Activated CD4-positive, alpha-beta memory T cell treated with anti-CD3 and anti-CD28 coated beads, Interleukin-2, amount 10 ng/mL, durations not matched to agents 7 days and 5 days (primary cell): ENCODE measurements at regions not wholly inside any gene's neighbourhood (a gene's known extent, or its start where the extent isn't known, plus 50 kb on each side); places are given as distances from the start of the nearest gene placed in this dataset.

Experiments used
- CTCF ChIA-PET: fragments of 350-600 bp; sonication (Branson Sonifier 250); formaldehyde crosslinking; loops from one replicate; lab custom pipeline; 2021; ENCODE audit warnings: antibody characterized with exemption, inconsistent platforms; lab: Charles Lee
- POLR2A ChIA-PET: fragments of 350-600 bp; sonication (Branson Sonifier 250); formaldehyde crosslinking; loops from one replicate; lab custom pipeline; 2021; ENCODE audit warnings: antibody characterized with exemption; lab: Charles Lee
- DNase-seq: peaks from one replicate; pipeline ENCODE4 v3.0.0-alpha.2; 2020
- H3K27ac Mint-ChIP-seq: one replicate; pipeline ENCODE4 v1.8.0; 2021; ENCODE audit warnings: mild to moderate bottlenecking, mixed read lengths
- H3K27me3 Mint-ChIP-seq: one replicate; pipeline ENCODE4 v1.8.0; 2021; ENCODE audit warnings: mixed read lengths
- H3K36me3 Mint-ChIP-seq: one replicate; pipeline ENCODE4 v1.8.0; 2021; ENCODE audit warnings: low read depth, mixed read lengths
- H3K4me1 Mint-ChIP-seq: one replicate; pipeline ENCODE4 v1.8.0; 2021; ENCODE audit warnings: mixed read lengths
- H3K4me3 Mint-ChIP-seq: one replicate; pipeline ENCODE4 v1.8.0; 2021; ENCODE audit warnings: mild to moderate bottlenecking, mixed read lengths
- H3K9me3 Mint-ChIP-seq: one replicate; pipeline ENCODE4 v1.8.0; 2021; ENCODE audit warnings: mixed read lengths

- ChIA-PET CTCF (no interaction called here), POLR2A (no interaction called here)
- H3K4me3 Mint-ChIP-seq = no peak overlapping the region
- no peaks in the 10 kb centered on the region for H3K9me3 Mint-ChIP-seq
- no peak for DNase-seq
- no peaks in the 10 kb centered on the region for H3K27me3 Mint-ChIP-seq
- no peak overlapping the region for H3K27ac Mint-ChIP-seq
- no peaks in the 10 kb centered on the region for H3K4me1 Mint-ChIP-seq
- no peaks in the 10 kb centered on the region for H3K36me3 Mint-ChIP-seq
These were observed 909.2 kb upstream of the LRRN3 start for GRCh38 chr7:110181768-110182167.

- no peak overlapping the region for H3K4me3 Mint-ChIP-seq
- no peaks in the 10 kb centered on the region for H3K4me1 Mint-ChIP-seq
- no peaks in the 10 kb centered on the region for H3K36me3 Mint-ChIP-seq
- H3K9me3 Mint-ChIP-seq = no peaks in the 10 kb centered on the region
- CTCF ChIA-PET = no interaction called here
- H3K27me3 Mint-ChIP-seq = no peaks in the 10 kb centered on the region
- H3K27ac Mint-ChIP-seq = no peak overlapping the region
- POLR2A ChIA-PET = no interaction called here
- DNase-seq = no peak
These were observed 904.6 kb upstream of the LRRN3 start for GRCh38 chr7:110186334-110186733.

- DNase-seq = no peak
- no peaks in the 10 kb centered on the region for H3K27me3 Mint-ChIP-seq
- no peaks in the 10 kb centered on the region for H3K36me3 Mint-ChIP-seq
- no peak overlapping the region for H3K27ac Mint-ChIP-seq
- H3K4me1 Mint-ChIP-seq = no peaks in the 10 kb centered on the region
- ChIA-PET CTCF (no interaction called here), POLR2A (no interaction called here)
- no peak overlapping the region for H3K4me3 Mint-ChIP-seq
- H3K9me3 Mint-ChIP-seq = peaks cover 1% of the 10 kb centered on the region
These were observed 902.9 kb upstream of the LRRN3 start for GRCh38 chr7:110187877-110188554.

- H3K27me3 Mint-ChIP-seq = no peaks in the 10 kb centered on the region
- no peaks in the 10 kb centered on the region for H3K36me3 Mint-ChIP-seq
- H3K9me3 Mint-ChIP-seq = no peaks in the 10 kb centered on the region
- no peak overlapping the region for H3K27ac Mint-ChIP-seq
- CTCF ChIA-PET = no interaction called here
- H3K4me1 Mint-ChIP-seq = no peaks in the 10 kb centered on the region
- H3K4me3 Mint-ChIP-seq = no peak overlapping the region
- DNase-seq = no peak
- POLR2A ChIA-PET = no interaction called here
These were observed 886.4 kb upstream of the LRRN3 start for GRCh38 chr7:110204527-110204926.

GRCh38 chr7:110205899-110206298, 885.0 kb upstream of the LRRN3 start:
- H3K4me1 Mint-ChIP-seq = no peaks in the 10 kb centered on the region
- no peaks in the 10 kb centered on the region for H3K36me3 Mint-ChIP-seq
- H3K9me3 Mint-ChIP-seq = no peaks in the 10 kb centered on the region
- POLR2A ChIA-PET = no interaction called here
- no peak for DNase-seq
- CTCF ChIA-PET = no interaction called here
- no peak overlapping the region for H3K4me3 Mint-ChIP-seq
- H3K27ac Mint-ChIP-seq = no peak overlapping the region
- H3K27me3 Mint-ChIP-seq = no peaks in the 10 kb centered on the region

GRCh38 chr7:110209884-110210283, 881.0 kb upstream of the LRRN3 start:
- H3K4me3 Mint-ChIP-seq = no peak overlapping the region
- no peaks in the 10 kb centered on the region for H3K36me3 Mint-ChIP-seq
- peaks cover 4% of the 10 kb centered on the region for H3K9me3 Mint-ChIP-seq
- no peak for DNase-seq
- no peak overlapping the region for H3K27ac Mint-ChIP-seq
- no peaks in the 10 kb centered on the region for H3K4me1 Mint-ChIP-seq
- no peaks in the 10 kb centered on the region for H3K27me3 Mint-ChIP-seq
- CTCF ChIA-PET = no interaction called here
- POLR2A ChIA-PET = no interaction called here

- Mint-ChIP-seq H3K27ac (no peak overlapping the region), H3K36me3 (no peaks in the 10 kb centered on the region), H3K4me3 (no peak overlapping the region), H3K27me3 (no peaks in the 10 kb centered on the region), H3K9me3 (peaks cover 4% of the 10 kb centered on the region), H3K4me1 (no peaks in the 10 kb centered on the region)
- CTCF ChIA-PET = no interaction called here
- DNase-seq = no peak
- POLR2A ChIA-PET = no interaction called here
These were observed 879.9 kb upstream of the LRRN3 start for GRCh38 chr7:110210941-110211608.

GRCh38 chr7:110224643-110225042, 866.3 kb upstream of the LRRN3 start:
- Mint-ChIP-seq H3K4me3 (no peak overlapping the region), H3K9me3 (no peaks in the 10 kb centered on the region), H3K36me3 (no peaks in the 10 kb centered on the region), H3K27ac (no peak overlapping the region), H3K27me3 (no peaks in the 10 kb centered on the region), H3K4me1 (no peaks in the 10 kb centered on the region)
- ChIA-PET POLR2A (no interaction called here), CTCF (no interaction called here)
- no peak for DNase-seq

- no peaks in the 10 kb centered on the region for H3K27me3 Mint-ChIP-seq
- POLR2A ChIA-PET = no interaction called here
- DNase-seq = no peak
- H3K4me3 Mint-ChIP-seq = no peak overlapping the region
- H3K27ac Mint-ChIP-seq = no peak overlapping the region
- no peaks in the 10 kb centered on the region for H3K9me3 Mint-ChIP-seq
- no peaks in the 10 kb centered on the region for H3K36me3 Mint-ChIP-seq
- CTCF ChIA-PET = no interaction called here
- H3K4me1 Mint-ChIP-seq = no peaks in the 10 kb centered on the region
These were observed 844.8 kb upstream of the LRRN3 start for GRCh38 chr7:110246118-110246517.

GRCh38 chr7:110253093-110253492, 837.8 kb upstream of the LRRN3 start:
- H3K36me3 Mint-ChIP-seq = no peaks in the 10 kb centered on the region
- no peaks in the 10 kb centered on the region for H3K9me3 Mint-ChIP-seq
- DNase-seq = no peak
- no peaks in the 10 kb centered on the region for H3K27me3 Mint-ChIP-seq
- no peak overlapping the region for H3K4me3 Mint-ChIP-seq
- H3K4me1 Mint-ChIP-seq = no peaks in the 10 kb centered on the region
- ChIA-PET POLR2A (no interaction called here), CTCF (no interaction called here)
- no peak overlapping the region for H3K27ac Mint-ChIP-seq

GRCh38 chr7:110257673-110258072, 833.3 kb upstream of the LRRN3 start:
- Mint-ChIP-seq H3K9me3 (no peaks in the 10 kb centered on the region), H3K4me1 (no peaks in the 10 kb centered on the region), H3K27ac (no peak overlapping the region), H3K36me3 (no peaks in the 10 kb centered on the region), H3K4me3 (no peak overlapping the region), H3K27me3 (no peaks in the 10 kb centered on the region)
- POLR2A ChIA-PET = no interaction called here
- CTCF ChIA-PET = no interaction called here
- no peak for DNase-seq

GRCh38 chr7:110262251-110262650, 828.7 kb upstream of the LRRN3 start:
- no peak for DNase-seq
- H3K27ac Mint-ChIP-seq = no peak overlapping the region
- ChIA-PET POLR2A (no interaction called here), CTCF (no interaction called here)
- no peaks in the 10 kb centered on the region for H3K27me3 Mint-ChIP-seq
- H3K9me3 Mint-ChIP-seq = peaks cover 3% of the 10 kb centered on the region
- H3K4me3 Mint-ChIP-seq = no peak overlapping the region
- no peaks in the 10 kb centered on the region for H3K4me1 Mint-ChIP-seq
- H3K36me3 Mint-ChIP-seq = no peaks in the 10 kb centered on the region

GRCh38 chr7:110264288-110264687, 826.6 kb upstream of the LRRN3 start:
- POLR2A ChIA-PET = no interaction called here
- CTCF ChIA-PET = no interaction called here
- Mint-ChIP-seq H3K27me3 (no peaks in the 10 kb centered on the region), H3K36me3 (no peaks in the 10 kb centered on the region), H3K27ac (no peak overlapping the region), H3K4me1 (no peaks in the 10 kb centered on the region), H3K9me3 (peaks cover 7% of the 10 kb centered on the region), H3K4me3 (no peak overlapping the region)
- no peak for DNase-seq

GRCh38 chr7:110281362-110281761, 809.6 kb upstream of the LRRN3 start:
- Mint-ChIP-seq H3K27ac (no peak overlapping the region), H3K9me3 (no peaks in the 10 kb centered on the region), H3K36me3 (no peaks in the 10 kb centered on the region), H3K4me3 (no peak overlapping the region), H3K27me3 (no peaks in the 10 kb centered on the region), H3K4me1 (no peaks in the 10 kb centered on the region)
- POLR2A ChIA-PET = no interaction called here
- CTCF ChIA-PET = no interaction called here
- DNase-seq = no peak
